Fibroblast of pulmonary artery (primary cell): ENCODE measurements at regions not wholly inside any gene's neighbourhood (a gene's known extent, or its start where the extent isn't known, plus 50 kb on each side); places are given as distances from the start of the nearest gene placed in this dataset.

Experiments
- DNase-seq: peaks from one replicate; pipeline ENCODE4 v3.0.0-alpha.2; 2010; ENCODE audit warnings: low read depth
- H3K4me3 ChIP-seq: replicated peaks from 2 replicates; pipeline ENCODE4 v1.5.1; 2011; ENCODE audit warnings: low read depth, mild to moderate bottlenecking, control low read depth, low read length, moderate library complexity
- TF ChIP-seq, protein P1 (sequence below): IDR thresholded peaks from 2 replicates; pipeline ENCODE4 v1.5.1; 2011; ENCODE audit warnings: mild to moderate bottlenecking, control low read depth, low read length, inconsistent platforms; ENCODE audit errors: missing control alignments

DNA sequence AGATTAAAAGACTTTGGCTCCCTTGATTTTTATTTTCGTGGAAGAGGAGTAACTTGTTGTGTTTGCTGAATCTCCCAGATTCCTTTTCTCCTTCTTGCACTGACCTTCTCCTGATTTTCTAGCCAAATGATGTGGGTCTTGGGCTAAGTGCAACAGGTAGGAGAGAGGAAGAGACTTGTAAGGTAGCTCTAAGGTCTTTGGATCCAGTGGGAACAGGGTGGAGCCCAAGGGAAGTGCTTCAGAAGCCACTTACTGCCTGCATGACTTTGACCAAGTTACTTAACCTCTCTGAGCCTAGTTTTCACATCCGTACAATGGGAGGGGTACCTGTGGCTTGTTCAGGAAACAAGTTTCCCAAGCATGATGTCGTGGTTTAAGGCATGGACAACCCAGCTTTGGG lies 111.3 kb upstream of the IRX3 start:
- TF ChIP-seq, protein P1, sequence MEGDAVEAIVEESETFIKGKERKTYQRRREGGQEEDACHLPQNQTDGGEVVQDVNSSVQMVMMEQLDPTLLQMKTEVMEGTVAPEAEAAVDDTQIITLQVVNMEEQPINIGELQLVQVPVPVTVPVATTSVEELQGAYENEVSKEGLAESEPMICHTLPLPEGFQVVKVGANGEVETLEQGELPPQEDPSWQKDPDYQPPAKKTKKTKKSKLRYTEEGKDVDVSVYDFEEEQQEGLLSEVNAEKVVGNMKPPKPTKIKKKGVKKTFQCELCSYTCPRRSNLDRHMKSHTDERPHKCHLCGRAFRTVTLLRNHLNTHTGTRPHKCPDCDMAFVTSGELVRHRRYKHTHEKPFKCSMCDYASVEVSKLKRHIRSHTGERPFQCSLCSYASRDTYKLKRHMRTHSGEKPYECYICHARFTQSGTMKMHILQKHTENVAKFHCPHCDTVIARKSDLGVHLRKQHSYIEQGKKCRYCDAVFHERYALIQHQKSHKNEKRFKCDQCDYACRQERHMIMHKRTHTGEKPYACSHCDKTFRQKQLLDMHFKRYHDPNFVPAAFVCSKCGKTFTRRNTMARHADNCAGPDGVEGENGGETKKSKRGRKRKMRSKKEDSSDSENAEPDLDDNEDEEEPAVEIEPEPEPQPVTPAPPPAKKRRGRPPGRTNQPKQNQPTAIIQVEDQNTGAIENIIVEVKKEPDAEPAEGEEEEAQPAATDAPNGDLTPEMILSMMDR, result no peak
- H3K4me3 ChIP-seq, result no peak overlapping the region
- no peak for DNase-seq

DNA sequence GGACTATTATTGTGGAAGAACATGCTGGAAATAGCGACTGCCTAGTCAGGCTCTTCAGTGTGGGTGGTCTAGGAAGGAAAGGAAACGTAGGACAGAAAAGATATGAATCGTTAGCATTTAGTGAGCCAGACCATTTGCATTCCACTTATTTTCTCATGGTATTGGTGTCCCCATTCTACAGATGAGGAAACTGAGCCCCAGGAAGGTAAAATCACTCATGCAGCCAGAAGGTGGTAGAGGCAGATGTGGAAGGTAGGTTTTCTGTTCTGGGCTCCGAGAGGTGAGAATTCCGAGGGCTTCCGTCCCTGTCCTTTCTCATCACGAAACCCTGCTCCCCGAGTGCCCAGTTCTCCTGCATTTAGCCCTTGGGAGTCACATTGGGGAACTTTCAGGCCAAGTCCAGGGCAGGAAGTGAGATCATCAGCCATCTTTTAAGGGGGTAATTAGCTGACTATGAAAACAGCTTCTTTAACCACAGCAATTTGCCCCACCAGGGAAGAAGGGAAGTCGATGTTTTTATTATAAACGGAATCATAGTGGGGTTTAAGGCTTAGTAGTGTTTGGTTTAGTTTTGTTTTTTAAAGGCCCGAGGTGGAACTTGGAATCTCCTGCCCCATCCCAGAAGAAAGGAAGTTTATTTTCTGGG lies 110.7 kb upstream of the IRX3 start:
- no peak overlapping the region for H3K4me3 ChIP-seq
- no peak for DNase-seq
- TF ChIP-seq, protein P1, result no peak

DNA sequence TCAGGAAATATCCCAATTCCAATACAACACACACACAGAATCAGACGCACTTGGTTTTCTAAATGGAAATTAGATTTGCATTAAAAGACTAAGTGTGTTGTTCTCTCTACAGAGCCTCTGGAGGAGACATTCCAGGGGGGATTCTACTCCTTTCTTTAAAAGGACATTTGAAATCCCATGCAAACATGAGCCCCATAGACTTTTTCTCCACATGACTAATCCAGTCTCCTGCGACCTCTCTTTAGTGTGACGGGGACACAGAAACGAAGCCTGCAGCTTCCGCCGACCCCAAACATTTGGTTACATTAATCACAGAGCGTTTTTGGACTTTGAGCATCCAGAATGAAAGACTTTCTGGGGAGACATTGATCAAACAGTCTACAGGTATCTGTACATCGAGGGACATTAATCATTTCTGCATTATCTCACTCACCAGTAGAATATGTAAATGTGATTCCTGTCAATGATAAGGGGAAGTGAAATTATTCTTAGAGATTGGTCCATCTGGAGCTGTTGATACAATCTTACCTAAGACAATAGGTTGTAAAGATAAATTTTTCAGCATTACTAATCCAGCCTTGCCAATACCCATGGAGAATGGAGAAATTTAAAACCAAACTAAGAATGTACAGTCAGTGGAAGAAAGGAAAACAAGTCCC lies 103.4 kb upstream of the IRX3 start:
- H3K4me3 ChIP-seq, result no peak overlapping the region
- DNase-seq, result no peak
- TF ChIP-seq, protein P1, result no peak

DNA sequence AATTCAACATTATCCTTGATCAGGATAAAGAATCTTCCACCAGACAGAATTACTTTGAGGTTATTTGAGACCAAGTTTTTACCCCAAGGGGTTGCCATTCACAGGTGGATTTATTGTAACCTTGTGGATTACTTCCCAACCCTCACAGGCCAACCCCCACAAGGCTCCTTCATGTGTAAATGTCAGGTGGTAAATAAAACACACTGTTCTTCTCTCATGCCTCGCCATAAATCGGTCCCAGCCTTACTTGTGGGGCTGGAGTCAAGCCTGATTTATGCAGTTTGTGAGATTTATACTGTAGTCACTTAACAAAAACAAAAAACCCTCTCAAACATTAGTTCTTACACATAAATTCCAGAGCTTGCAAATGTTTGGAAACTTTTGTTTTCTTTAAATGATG lies 98.6 kb upstream of the IRX3 start:
- TF ChIP-seq, protein P1, result no peak
- no peak for DNase-seq

DNA sequence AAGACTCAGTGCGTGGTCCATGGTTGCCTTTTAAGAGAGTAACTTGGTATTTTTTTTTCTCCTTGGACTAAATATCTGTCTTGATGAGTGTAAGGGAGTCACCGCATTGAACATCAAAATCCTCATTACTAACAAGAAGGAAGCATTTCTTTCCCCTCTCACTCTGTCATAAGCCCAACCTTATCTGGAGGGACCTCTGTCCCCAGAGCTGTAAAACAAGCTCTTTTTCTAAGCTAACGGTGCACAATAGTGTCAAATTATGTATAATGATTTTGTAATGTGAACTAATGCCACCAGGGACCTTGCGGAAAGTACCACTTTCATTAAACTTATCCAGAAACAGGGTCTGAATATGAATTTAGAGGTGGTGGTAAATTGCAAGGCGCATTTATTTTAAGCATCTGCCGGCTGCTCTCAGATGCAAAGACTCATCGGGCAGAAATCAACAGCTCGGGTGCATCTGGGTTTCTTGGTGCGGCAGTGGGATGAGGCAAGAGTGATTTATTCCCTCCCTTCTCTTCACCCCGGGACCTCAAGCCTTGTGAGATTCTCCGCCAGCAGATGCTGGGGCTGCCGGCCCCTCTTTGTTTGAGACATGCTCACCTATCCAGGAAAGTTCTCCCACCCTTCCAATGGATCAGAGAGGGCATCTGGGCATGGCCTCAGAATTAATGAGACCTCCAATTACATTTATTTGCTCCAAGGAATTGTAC lies 95.2 kb upstream of the IRX3 start:
- TF ChIP-seq, protein P1, result no peak
- no peak overlapping the region for H3K4me3 ChIP-seq
- DNase-seq, result no peak

More for the DNA sequence above, 98.6 kb upstream of the IRX3 start:
- H3K4me3 ChIP-seq, result no peak overlapping the region

- no peak for DNase-seq
- TF ChIP-seq, protein P1, result no peak
- no peak overlapping the region for H3K4me3 ChIP-seq
Observed at GRCh38 chr16:54375071-54375470, 88.5 kb upstream of the IRX3 start.
